ENCODE measurements at regions not wholly inside any gene's neighbourhood (a gene's known extent, or its start where the extent isn't known, plus 50 kb on each side); places are given as distances from the start of the nearest gene placed in this dataset.

- Mint-ChIP-seq H3K4me3 (no peak overlapping the region), H3K36me3 (ENCODE audit: low read depth) (no peaks in the 10 kb centered on the region), H3K27me3 (ENCODE audit: insufficient read depth, low read depth, poor library complexity) (peaks cover 4% of the 10 kb centered on the region), H3K27ac (no peak overlapping the region), H3K4me1 (peaks cover 3% of the 10 kb centered on the region; the same call in 2 of the 3 replicates), H3K9me3 (no peaks in the 10 kb centered on the region)
- H3K27me3 ChIP-seq (ENCODE audit: insufficient read depth) = no peaks in the 10 kb centered on the region
- no peak overlapping the region for H3K4me2 ChIP-seq
- no peak overlapping the region for H2AFZ ChIP-seq
- H3K27ac ChIP-seq (ENCODE audit: low read depth) = no peak overlapping the region
- no peak for ATAC-seq
- TF ChIP-seq ETS1 (IDR thresholded peaks at IDR 0.05) (no peak), CREB1 (CRISPR knock-in tag; IDR thresholded peaks at IDR 0.05; ENCODE audit: low read depth) (no peak), ZNF114 (CRISPR knock-in tag; IDR thresholded peaks at IDR 0.05) (no peak), NANOG (IDR thresholded peaks at IDR 0.05; ENCODE audit: borderline replicate concordance) (no peak), STAT1 (IDR thresholded peaks at IDR 0.05; ENCODE audit: unreplicated experiment) (no peak)
- H4K20me1 ChIP-seq (replicated peaks; ENCODE audit: insufficient read depth) = no peaks in the 10 kb centered on the region
- DNase-seq (ENCODE audit: low spot score) = no peak
- no peaks in the 10 kb centered on the region for H3K36me3 ChIP-seq (ENCODE audit: insufficient read depth)
- H3K4me1 ChIP-seq (ENCODE audit: insufficient read depth) = no peaks in the 10 kb centered on the region
- H3K79me2 ChIP-seq (replicated peaks; ENCODE audit: insufficient read depth) = no peaks in the 10 kb centered on the region
- no peaks in the 10 kb centered on the region for H3K9me2 ChIP-seq (ENCODE audit: insufficient read depth)
- no peak overlapping the region for H3K4me3 ChIP-seq
- H3F3A ChIP-seq (replicated peaks; ENCODE audit: low read depth) = no peaks in the 10 kb centered on the region
These were observed 67.6 kb downstream of the SOX1 start for GRCh38 chr13:112134391-112135075.

DNA sequence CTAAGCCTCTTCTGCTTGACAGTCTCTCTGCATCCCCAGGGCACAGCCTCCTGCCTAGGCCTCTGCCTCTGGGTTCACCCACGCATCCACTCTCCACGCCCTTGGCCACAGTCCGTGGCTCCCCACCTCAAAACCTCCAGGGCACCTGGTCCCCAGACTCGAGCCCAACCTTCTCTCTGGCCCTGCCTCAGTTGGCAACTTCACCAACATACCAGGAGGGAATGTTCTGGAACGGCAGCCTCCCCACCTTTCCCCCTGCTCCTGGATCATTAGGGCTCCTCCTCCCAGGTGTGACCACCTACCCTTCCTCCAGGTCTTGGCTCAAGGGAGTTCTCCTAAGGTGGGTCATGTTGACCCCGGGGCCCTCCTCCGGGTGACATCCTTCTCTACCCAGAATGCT is 69.1 kb downstream of the SOX1 start:
- Histone ChIP-seq H3K4me1 (ENCODE audit: insufficient read depth) (no peaks in the 10 kb centered on the region), H3K79me2 (replicated peaks; ENCODE audit: insufficient read depth) (no peaks in the 10 kb centered on the region), H3K36me3 (ENCODE audit: insufficient read depth) (no peaks in the 10 kb centered on the region), H2AFZ (no peak overlapping the region), H3K27ac (ENCODE audit: low read depth) (no peak overlapping the region), H3K4me2 (no peak overlapping the region), H4K20me1 (replicated peaks; ENCODE audit: insufficient read depth) (no peaks in the 10 kb centered on the region), H3K9me2 (ENCODE audit: insufficient read depth) (no peaks in the 10 kb centered on the region), H3K4me3 (no peak overlapping the region), H3K27me3 (ENCODE audit: insufficient read depth) (no peaks in the 10 kb centered on the region), H3F3A (replicated peaks; ENCODE audit: low read depth) (no peaks in the 10 kb centered on the region)
- ATAC-seq (no peak), DNase-seq (ENCODE audit: low spot score) (no peak)
- no peaks in the 10 kb centered on the region for H3K36me3 Mint-ChIP-seq (ENCODE audit: low read depth)
- TF ChIP-seq STAT1 (IDR thresholded peaks at IDR 0.05; ENCODE audit: unreplicated experiment) = no peak
- TF ChIP-seq EZH2 (IDR thresholded peaks at IDR 0.05; ENCODE audit: low read depth, unreplicated experiment) = no peak
- TF ChIP-seq ETS1 (IDR thresholded peaks at IDR 0.05) = no peak
- no peak for TF ChIP-seq CTCF (conservative IDR thresholded peaks at IDR 0.05; ENCODE audit: low read depth in 2 of 2)
- TF ChIP-seq ZNF462 (CRISPR knock-in tag; IDR thresholded peaks at IDR 0.05) = no peak
- no peak for TF ChIP-seq NANOG (IDR thresholded peaks at IDR 0.05; ENCODE audit: borderline replicate concordance)
- no peak for TF ChIP-seq CREB1 (CRISPR knock-in tag; IDR thresholded peaks at IDR 0.05; ENCODE audit: low read depth)
- H3K4me1 Mint-ChIP-seq = peaks cover 3% of the 10 kb centered on the region; the same call in 2 of the 3 replicates
- no peak overlapping the region for H3K27ac Mint-ChIP-seq
- H3K27me3 Mint-ChIP-seq (ENCODE audit: insufficient read depth, low read depth, poor library complexity) = peaks cover 3% of the 10 kb centered on the region
- no peaks in the 10 kb centered on the region for H3K9me3 Mint-ChIP-seq
- H3K4me3 Mint-ChIP-seq = no peak overlapping the region

Data from GM23338 (cell line).